H9 (cell line): ENCODE measurements at regions not wholly inside any gene's neighbourhood (a gene's known extent, or its start where the extent isn't known, plus 50 kb on each side); places are given as distances from the start of the nearest gene placed in this dataset.

Source experiments
- DNase-seq: peaks from one replicate; pipeline ENCODE4 v3.0.0-alpha.2; 2017
- H2AFZ ChIP-seq: one replicate; pipeline ENCODE4 v1.6.1; 2013; ENCODE audit warnings: mild to moderate bottlenecking, low read length, control low read depth, moderate library complexity
- H2AK5ac ChIP-seq: 2 replicates; pipeline ENCODE4 v1.6.1; 2013; ENCODE audit warnings: low read length, control low read depth, mixed read lengths; ENCODE audit not compliant: insufficient read length
- H2BK120ac ChIP-seq: one replicate; pipeline ENCODE4 v1.6.1; 2013; ENCODE audit warnings: low read depth, mild to moderate bottlenecking, low read length, control low read depth, inconsistent platforms; ENCODE audit not compliant: poor library complexity, severe bottlenecking
- H2BK12ac ChIP-seq: 2 replicates; pipeline ENCODE4 v1.6.1; 2013; ENCODE audit warnings: low read length, control low read depth, mixed read lengths, low read depth; ENCODE audit not compliant: insufficient read length
- H2BK15ac ChIP-seq: 2 replicates; pipeline ENCODE4 v1.6.1; 2013; ENCODE audit warnings: low read depth, low read length, control low read depth
- H2BK20ac ChIP-seq: one replicate; pipeline ENCODE4 v1.6.1; 2013; ENCODE audit warnings: low read depth, mild to moderate bottlenecking, low read length, control low read depth, inconsistent platforms; ENCODE audit not compliant: poor library complexity, severe bottlenecking
- H2BK5ac ChIP-seq: 2 replicates; pipeline ENCODE4 v1.6.1; 2013; ENCODE audit warnings: low read length, control low read depth, mixed read lengths; ENCODE audit not compliant: insufficient read length
- H3K14ac ChIP-seq: 2 replicates; pipeline ENCODE4 v1.6.1; 2013; ENCODE audit warnings: low read length, control low read depth; ENCODE audit not compliant: insufficient read depth
- H3K18ac ChIP-seq: 2 replicates; pipeline ENCODE4 v1.6.1; 2013; ENCODE audit warnings: low read depth, mild to moderate bottlenecking, mixed read lengths, low read length, control low read depth; ENCODE audit not compliant: insufficient read length
- H3K23ac ChIP-seq: 2 replicates; pipeline ENCODE4 v1.6.1; 2013; ENCODE audit warnings: low read length, control low read depth, mixed read lengths, low read depth; ENCODE audit not compliant: insufficient read length
- H3K23me2 ChIP-seq: 2 replicates; pipeline ENCODE4 v1.6.1; 2013; ENCODE audit warnings: low read depth, mild to moderate bottlenecking, mixed read lengths, low read length, control low read depth; ENCODE audit not compliant: insufficient read length, poor library complexity, severe bottlenecking
- H3K27ac ChIP-seq: 2 replicates; pipeline ENCODE4 v1.5.1; 2013; ENCODE audit warnings: low read length, control low read depth, mixed read lengths, low read depth; ENCODE audit not compliant: insufficient read length
- H3K27me3 ChIP-seq: 2 replicates; pipeline ENCODE4 v1.6.1; 2013; ENCODE audit warnings: low read length, control low read depth, inconsistent platforms; ENCODE audit not compliant: insufficient read depth
- H3K4ac ChIP-seq: 2 replicates; pipeline ENCODE4 v1.6.1; 2013; ENCODE audit warnings: low read depth, mild to moderate bottlenecking, control low read depth, inconsistent platforms, low read length, moderate library complexity
- H3K4me1 ChIP-seq: 2 replicates; pipeline ENCODE4 v1.6.1; 2013; ENCODE audit warnings: low read length, control low read depth, inconsistent platforms; ENCODE audit not compliant: insufficient read depth
- H3K4me2 ChIP-seq: 2 replicates; pipeline ENCODE4 v1.6.1; 2013; ENCODE audit warnings: low read length, control low read depth, mixed read lengths; ENCODE audit not compliant: insufficient read length, insufficient read depth
- H3K56ac ChIP-seq: 2 replicates; pipeline ENCODE4 v1.6.1; 2013; ENCODE audit warnings: low read depth, mild to moderate bottlenecking, mixed read lengths, low read length, control low read depth; ENCODE audit not compliant: insufficient read length
- H3K79me1 ChIP-seq: 2 replicates; pipeline ENCODE4 v1.6.1; 2013; ENCODE audit warnings: low read depth, mild to moderate bottlenecking, moderate library complexity, low read length, control low read depth, inconsistent platforms; ENCODE audit not compliant: insufficient read depth, poor library complexity, severe bottlenecking
- H3K79me2 ChIP-seq: 2 replicates; pipeline ENCODE4 v1.6.1; 2013; ENCODE audit warnings: low read length, control low read depth, inconsistent platforms; ENCODE audit not compliant: insufficient read depth
- H3K9ac ChIP-seq: 2 replicates; pipeline ENCODE4 v1.6.1; 2013; ENCODE audit warnings: low read length, control low read depth, mixed read lengths; ENCODE audit not compliant: insufficient read length; ENCODE audit errors: extremely low read depth
- H3K9me3 ChIP-seq: one replicate; pipeline ENCODE4 v1.6.1; 2013; ENCODE audit warnings: low read depth, low read length, inconsistent platforms; ENCODE audit not compliant: control insufficient read depth
- H3T11ph ChIP-seq: one replicate; pipeline ENCODE4 v1.6.1; 2013; ENCODE audit warnings: mild to moderate bottlenecking, low read length, control low read depth, inconsistent platforms
- H4K20me1 ChIP-seq: one replicate; pipeline ENCODE4 v1.6.1; 2013; ENCODE audit not compliant: control insufficient read depth, insufficient read length, insufficient read depth
- H4K5ac ChIP-seq: 2 replicates; pipeline ENCODE4 v1.6.1; 2013; ENCODE audit warnings: low read depth, mild to moderate bottlenecking, mixed read lengths, low read length, control low read depth; ENCODE audit not compliant: insufficient read length
- H4K8ac ChIP-seq: replicated peaks from 2 replicates; pipeline ENCODE4 v1.6.1; 2013; ENCODE audit warnings: low read length, control low read depth, mixed read lengths, low read depth; ENCODE audit not compliant: insufficient read length
- H4K91ac ChIP-seq: 2 replicates; pipeline ENCODE4 v1.6.1; 2013; ENCODE audit warnings: low read depth, mild to moderate bottlenecking, moderate library complexity, mixed read lengths, low read length, control low read depth; ENCODE audit not compliant: insufficient read length
- H3K27ac Mint-ChIP-seq, 3 experiments: 2 replicates in 2 of 3; 3 replicates in 1 of 3; pipeline ENCODE4 v1.8.0; 2020 to 2021; ENCODE audit warnings: mixed read lengths in 3 of 3, mild to moderate bottlenecking in 1 of 3, moderate library complexity in 1 of 3
- H3K27me3 Mint-ChIP-seq: 2 replicates; pipeline ENCODE4 v1.8.0; 2021; ENCODE audit warnings: low read depth, mild to moderate bottlenecking, moderate library complexity, mixed read lengths
- H3K36me3 Mint-ChIP-seq, 3 experiments: 2 replicates in 2 of 3; 3 replicates in 1 of 3; pipeline ENCODE4 v1.8.0; 2020 to 2021; ENCODE audit warnings: low read depth in 3 of 3, mixed read lengths in 3 of 3; ENCODE audit not compliant: insufficient read depth in 1 of 3
- H3K4me1 Mint-ChIP-seq, 2 experiments: 2 replicates each; pipeline ENCODE4 v1.8.0; 2020; ENCODE audit warnings: mixed read lengths in 2 of 2
- H3K4me3 Mint-ChIP-seq, 2 experiments: 2 replicates in 1 of 2; 3 replicates in 1 of 2; pipeline ENCODE4 v1.8.0; 2020 to 2021; ENCODE audit warnings: mild to moderate bottlenecking in 2 of 2, mixed read lengths in 2 of 2, moderate library complexity in 1 of 2
- H3K9me3 Mint-ChIP-seq, 2 experiments: 2 replicates in 1 of 2; 3 replicates in 1 of 2; pipeline ENCODE4 v1.8.0; 2020; ENCODE audit warnings: mild to moderate bottlenecking in 2 of 2, mixed read lengths in 2 of 2, moderate library complexity in 1 of 2
- WGBS: extraction: QIAGEN DNeasy Blood & Tissue Kit; methylation state at CpG from one replicate; pipeline ENCODE4 v1.1.7; 2013; ENCODE audit warnings: missing lambda C conversion rate, low lambda C conversion rate, mixed read lengths; ENCODE audit not compliant: insufficient read length; ENCODE audit errors: extremely low coverage; 5-methylcytosine and 5-hydroxymethylcytosine counted together
- TF ChIP-seq, protein P1 (sequence below): fragments of 200-600 bp; sonication (generic); conservative IDR thresholded peaks from 3 replicates; pipeline ENCODE4 v1.8.0; 2021; ENCODE audit warnings: antibody characterized with exemption, mild to moderate bottlenecking

DNA sequence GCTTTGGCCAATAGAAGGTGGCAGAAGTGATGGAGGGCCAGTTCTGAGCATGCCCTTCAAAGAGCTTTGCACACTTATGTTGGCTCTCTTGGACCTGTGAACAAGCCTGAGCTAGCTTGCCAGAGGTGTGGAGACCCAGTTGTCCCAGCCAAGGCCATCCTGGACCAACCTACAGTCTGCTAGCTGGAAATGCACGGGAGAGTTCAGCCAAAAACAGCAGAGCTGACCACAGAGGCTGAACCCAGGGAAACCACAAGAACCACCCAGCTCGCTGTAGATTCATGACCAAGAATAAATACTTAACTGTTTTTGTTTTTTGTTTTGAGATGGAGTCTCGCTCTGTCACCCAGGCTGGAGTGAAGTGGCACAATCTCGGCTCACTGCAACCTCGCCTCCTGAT lies 65.4 kb upstream of the HAND1 start:
- WGBS = no CpG with 5 or more reads among the region's 5 CpGs
- no peak overlapping the region for H3K23ac ChIP-seq
- H4K5ac ChIP-seq = no peak overlapping the region
- no peaks in the 10 kb centered on the region for H3K27me3 ChIP-seq
- H4K8ac ChIP-seq = no peak overlapping the region
- no peak overlapping the region for H3K18ac ChIP-seq
- H2BK120ac ChIP-seq = no peak overlapping the region
- H3K9me3 ChIP-seq = no peaks in the 10 kb centered on the region
- H2AK5ac ChIP-seq = no peak overlapping the region
- peaks cover 9 to 23% of the 10 kb centered on the region in 2 experiments for H3K4me1 Mint-ChIP-seq
- no peak overlapping the region for H4K91ac ChIP-seq
- H3K9ac ChIP-seq = no peak overlapping the region
- no peak overlapping the region for H3K56ac ChIP-seq
- no peak overlapping the region for H3K27ac ChIP-seq
- no peak for DNase-seq
- no peaks in the 10 kb centered on the region for H3K36me3 Mint-ChIP-seq
- H3T11ph ChIP-seq = no peak overlapping the region
- H2AFZ ChIP-seq = no peak overlapping the region
- no peaks in the 10 kb centered on the region for H3K79me1 ChIP-seq
- peaks cover 33% of the 10 kb centered on the region for H3K27me3 Mint-ChIP-seq
- H3K4ac ChIP-seq = no peak overlapping the region
- H3K23me2 ChIP-seq = no peaks in the 10 kb centered on the region
- no peak overlapping the region for H3K14ac ChIP-seq
- H3K27ac Mint-ChIP-seq = no peak overlapping the region
- H3K4me3 Mint-ChIP-seq = no peak overlapping the region
- no peaks in the 10 kb centered on the region for H4K20me1 ChIP-seq
- H2BK12ac ChIP-seq = no peak overlapping the region
- H3K4me2 ChIP-seq = no peak overlapping the region
- H2BK15ac ChIP-seq = no peak overlapping the region
- no peaks in the 10 kb centered on the region for H3K79me2 ChIP-seq
- H3K9me3 Mint-ChIP-seq = no peaks in the 10 kb centered on the region
- TF ChIP-seq, protein P1, sequence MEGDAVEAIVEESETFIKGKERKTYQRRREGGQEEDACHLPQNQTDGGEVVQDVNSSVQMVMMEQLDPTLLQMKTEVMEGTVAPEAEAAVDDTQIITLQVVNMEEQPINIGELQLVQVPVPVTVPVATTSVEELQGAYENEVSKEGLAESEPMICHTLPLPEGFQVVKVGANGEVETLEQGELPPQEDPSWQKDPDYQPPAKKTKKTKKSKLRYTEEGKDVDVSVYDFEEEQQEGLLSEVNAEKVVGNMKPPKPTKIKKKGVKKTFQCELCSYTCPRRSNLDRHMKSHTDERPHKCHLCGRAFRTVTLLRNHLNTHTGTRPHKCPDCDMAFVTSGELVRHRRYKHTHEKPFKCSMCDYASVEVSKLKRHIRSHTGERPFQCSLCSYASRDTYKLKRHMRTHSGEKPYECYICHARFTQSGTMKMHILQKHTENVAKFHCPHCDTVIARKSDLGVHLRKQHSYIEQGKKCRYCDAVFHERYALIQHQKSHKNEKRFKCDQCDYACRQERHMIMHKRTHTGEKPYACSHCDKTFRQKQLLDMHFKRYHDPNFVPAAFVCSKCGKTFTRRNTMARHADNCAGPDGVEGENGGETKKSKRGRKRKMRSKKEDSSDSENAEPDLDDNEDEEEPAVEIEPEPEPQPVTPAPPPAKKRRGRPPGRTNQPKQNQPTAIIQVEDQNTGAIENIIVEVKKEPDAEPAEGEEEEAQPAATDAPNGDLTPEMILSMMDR = no peak
- H2BK20ac ChIP-seq = no peak overlapping the region
- 0 out of 2 replicates have a peak, but pooled peaks cover 2% of the 10 kb centered on the region for H3K4me1 ChIP-seq
- no peak overlapping the region for H2BK5ac ChIP-seq
